Prostate gland (tissue), 2 donors: ENCODE measurements at regions not wholly inside any gene's neighbourhood (a gene's known extent, or its start where the extent isn't known, plus 50 kb on each side); places are given as distances from the start of the nearest gene placed in this dataset.

Source experiments
- DNase-seq: peaks from one replicate; pipeline ENCODE4 v3.0.0-alpha.2; 2019; ENCODE audit warnings: low spot score
- H3K27ac ChIP-seq, 2 donors: fragments of 200-600 bp; sonication (generic); 2 replicates each; pipeline ENCODE4 v1.5.1; 2017 to 2019
- H3K27me3 ChIP-seq: fragments of 200-600 bp; sonication (generic); replicated peaks from 2 replicates; pipeline ENCODE4 v1.5.1; 2019; ENCODE audit not compliant: insufficient read depth
- H3K36me3 ChIP-seq, 2 donors: fragments of 200-600 bp; sonication (generic); 1 replicate in 1 of 2; 2 replicates in 1 of 2; pipeline versions ENCODE4 v1.5.1 to v1.8.1; 2017 to 2019
- H3K4me1 ChIP-seq: fragments of 200-600 bp; sonication (generic); replicated peaks from 2 replicates; pipeline ENCODE4 v1.5.1; 2019
- H3K4me3 ChIP-seq, 2 donors: fragments of 200-600 bp; sonication (generic); 2 replicates each; pipeline ENCODE4 v1.5.1; 2017 to 2019
- H3K9me3 ChIP-seq: fragments of 200-600 bp; sonication (generic); 2 replicates; pipeline ENCODE4 v1.5.1; 2017
- POLR2A ChIP-seq: fragments of 450-650 bp; IDR thresholded peaks from one replicate; pipeline ENCODE4 v1.6.1; 2016; ENCODE audit warnings: antibody characterized with exemption, mild to moderate bottlenecking
- POLR2AphosphoS5 ChIP-seq: sonication (generic); formaldehyde crosslinking; IDR thresholded peaks from one replicate; pipeline ENCODE4 v1.6.1; 2017; ENCODE audit warnings: antibody characterized with exemption
- WGBS: methylation state at CpG from one replicate; pipeline ENCODE4 v1.1.5; 2018; 5-methylcytosine and 5-hydroxymethylcytosine counted together
- intact Hi-C: fragments of 100-400 bp; cut with DNase I; formaldehyde crosslinking; loops from one replicate; pipeline ENCODE4 v1.14.2; 2022
- TF ChIP-seq, protein P1 (sequence below), 4 experiments: fragments of 200-600 bp in 2 of 4; fragments of 450-650 bp in 2 of 4; sonication (generic) in 2 of 4; IDR thresholded peaks; 1 replicate in 3 of 4; 2 replicates in 1 of 4; pipeline ENCODE4 v1.5.1; 2016 to 2019; ENCODE audit warnings: antibody characterized with exemption in 4 of 4, mild to moderate bottlenecking in 2 of 4, moderate library complexity in 2 of 4

GRCh38 chr9:108182950-108183381 lies 672.8 kb downstream of the ACTL7B start:
- Histone ChIP-seq H3K27me3 (no peaks in the 10 kb centered on the region), H3K27ac (no peak overlapping the region), H3K4me3 (no peak overlapping the region), H3K4me1 (no peaks in the 10 kb centered on the region), H3K9me3 (no peaks in the 10 kb centered on the region), H3K36me3 (no peaks in the 10 kb centered on the region)
- no peak for DNase-seq
- TF ChIP-seq POLR2AphosphoS5 (no peak), POLR2A (no peak)
- TF ChIP-seq, protein P1, sequence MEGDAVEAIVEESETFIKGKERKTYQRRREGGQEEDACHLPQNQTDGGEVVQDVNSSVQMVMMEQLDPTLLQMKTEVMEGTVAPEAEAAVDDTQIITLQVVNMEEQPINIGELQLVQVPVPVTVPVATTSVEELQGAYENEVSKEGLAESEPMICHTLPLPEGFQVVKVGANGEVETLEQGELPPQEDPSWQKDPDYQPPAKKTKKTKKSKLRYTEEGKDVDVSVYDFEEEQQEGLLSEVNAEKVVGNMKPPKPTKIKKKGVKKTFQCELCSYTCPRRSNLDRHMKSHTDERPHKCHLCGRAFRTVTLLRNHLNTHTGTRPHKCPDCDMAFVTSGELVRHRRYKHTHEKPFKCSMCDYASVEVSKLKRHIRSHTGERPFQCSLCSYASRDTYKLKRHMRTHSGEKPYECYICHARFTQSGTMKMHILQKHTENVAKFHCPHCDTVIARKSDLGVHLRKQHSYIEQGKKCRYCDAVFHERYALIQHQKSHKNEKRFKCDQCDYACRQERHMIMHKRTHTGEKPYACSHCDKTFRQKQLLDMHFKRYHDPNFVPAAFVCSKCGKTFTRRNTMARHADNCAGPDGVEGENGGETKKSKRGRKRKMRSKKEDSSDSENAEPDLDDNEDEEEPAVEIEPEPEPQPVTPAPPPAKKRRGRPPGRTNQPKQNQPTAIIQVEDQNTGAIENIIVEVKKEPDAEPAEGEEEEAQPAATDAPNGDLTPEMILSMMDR (IDR thresholded peaks at IDR 0.05) = no peak
- WGBS = 64% methylated on average over 5 of the region's 5 CpGs
- intact Hi-C loops = no loop called here

GRCh38 chr9:108182270-108182669 lies 673.5 kb downstream of the ACTL7B start:
- no peaks in the 10 kb centered on the region for H3K27me3 ChIP-seq
- no peak overlapping the region for H3K27ac ChIP-seq
- 94% methylated on average over 8 of the region's 8 CpGs for WGBS
- no peak overlapping the region for H3K4me3 ChIP-seq
- DNase-seq = no peak
- no peaks in the 10 kb centered on the region for H3K4me1 ChIP-seq
- TF ChIP-seq, protein P1 (IDR thresholded peaks at IDR 0.05) = no peak
- TF ChIP-seq POLR2A = no peak
- no peak for TF ChIP-seq POLR2AphosphoS5
- intact Hi-C loops = no loop called here
- H3K9me3 ChIP-seq = no peaks in the 10 kb centered on the region
- H3K36me3 ChIP-seq = no peaks in the 10 kb centered on the region

DNA sequence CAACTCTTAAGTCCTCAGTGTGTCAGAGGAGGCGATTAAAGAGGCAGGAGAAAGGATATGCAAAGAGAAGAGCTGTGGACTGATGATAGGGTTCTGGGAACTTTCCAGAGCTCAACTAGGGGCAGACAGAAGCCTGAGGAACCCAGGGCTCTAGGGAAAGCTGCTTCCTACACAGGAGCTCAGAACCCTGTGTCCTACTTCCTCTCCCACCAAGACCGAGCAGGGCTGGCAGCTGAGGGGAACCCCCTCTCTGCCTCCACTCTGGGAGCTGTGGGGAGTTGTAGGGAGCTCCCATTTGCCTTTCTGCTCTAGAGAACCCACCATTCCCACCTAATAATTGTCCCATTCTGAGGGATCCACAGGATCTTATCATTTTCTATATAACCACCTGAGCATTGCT lies 674.3 kb downstream of the ACTL7B start:
- no peaks in the 10 kb centered on the region for H3K9me3 ChIP-seq
- TF ChIP-seq POLR2A (no peak), POLR2AphosphoS5 (no peak)
- TF ChIP-seq, protein P1 (IDR thresholded peaks at IDR 0.05) = no peak
- no peaks in the 10 kb centered on the region for H3K36me3 ChIP-seq
- no peak overlapping the region for H3K4me3 ChIP-seq
- 97% methylated on average over 2 of the region's 2 CpGs for WGBS
- H3K4me1 ChIP-seq = no peaks in the 10 kb centered on the region
- H3K27me3 ChIP-seq = no peaks in the 10 kb centered on the region
- intact Hi-C loops = no loop called here
- no peak for DNase-seq
- H3K27ac ChIP-seq = no peak overlapping the region

DNA sequence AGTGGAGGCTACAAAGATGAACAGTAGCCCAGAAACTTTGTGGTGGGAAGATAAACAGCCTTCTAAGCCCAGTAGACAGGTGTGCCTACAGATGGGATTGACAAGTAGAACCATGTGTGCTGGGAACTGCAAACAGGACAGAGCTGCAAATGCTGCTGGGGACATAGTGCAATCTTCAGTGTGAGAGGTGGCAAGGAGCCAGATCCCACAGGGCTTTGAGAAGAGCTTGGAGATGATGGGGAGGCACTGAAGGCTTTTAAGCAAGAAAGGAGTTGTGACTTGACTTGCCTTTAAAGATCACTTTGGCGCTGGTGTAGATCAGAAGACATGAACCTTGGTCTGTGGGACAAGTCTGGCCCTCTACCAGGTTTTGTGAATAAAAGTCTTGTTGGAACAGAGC lies 675.2 kb downstream of the ACTL7B start:
- H3K27me3 ChIP-seq = no peaks in the 10 kb centered on the region
- DNase-seq = peak; percentile 56
- TF ChIP-seq POLR2AphosphoS5 = no peak
- TF ChIP-seq, protein P1 (IDR thresholded peaks at IDR 0.05) = no peak
- TF ChIP-seq POLR2A = no peak
- WGBS = 81% methylated on average over 1 of the region's 1 CpG
- no peaks in the 10 kb centered on the region for H3K36me3 ChIP-seq
- intact Hi-C loops = no loop called here
- no peaks in the 10 kb centered on the region for H3K4me1 ChIP-seq
- no peak overlapping the region for H3K27ac ChIP-seq
- H3K4me3 ChIP-seq = no peak overlapping the region
- no peaks in the 10 kb centered on the region for H3K9me3 ChIP-seq

DNA sequence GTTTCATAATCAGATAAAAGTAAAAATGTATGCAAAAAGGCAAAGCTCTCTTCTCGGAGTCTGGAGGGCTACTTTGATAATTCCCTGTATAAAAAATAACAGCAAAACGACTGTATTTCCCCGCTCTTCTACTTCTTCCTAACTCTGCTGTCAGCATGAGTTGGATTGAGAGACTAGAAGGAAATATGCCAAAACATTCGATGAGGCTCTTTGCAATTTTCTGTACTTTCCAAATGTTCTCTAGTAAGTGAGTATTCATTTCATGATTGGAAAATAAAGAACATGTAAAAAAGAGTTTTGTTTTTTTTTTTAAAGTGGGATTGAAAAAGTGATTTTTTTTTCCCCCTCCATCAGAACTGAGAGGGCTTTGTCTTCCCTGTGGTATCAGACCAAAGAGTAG lies 677.5 kb downstream of the ACTL7B start:
- intact Hi-C loops = no loop called here
- TF ChIP-seq POLR2A = no peak
- TF ChIP-seq, protein P1 (IDR thresholded peaks at IDR 0.05) = no peak
- no peak for TF ChIP-seq POLR2AphosphoS5
- no peaks in the 10 kb centered on the region for H3K36me3 ChIP-seq
- H3K4me3 ChIP-seq = no peak overlapping the region
- no peaks in the 10 kb centered on the region for H3K4me1 ChIP-seq
- 75% methylated on average over 4 of the region's 4 CpGs for WGBS
- no peaks in the 10 kb centered on the region for H3K27me3 ChIP-seq
- DNase-seq = no peak
- H3K9me3 ChIP-seq = no peaks in the 10 kb centered on the region
- H3K27ac ChIP-seq = no peak overlapping the region
